22Rv1 (cell line): ENCODE measurements at regions not wholly inside any gene's neighbourhood (a gene's known extent, or its start where the extent isn't known, plus 50 kb on each side); places are given as distances from the start of the nearest gene placed in this dataset.

Experiments
- ZFX ChIP-seq: fragments of 450-650 bp; IDR thresholded peaks from 2 replicates; pipeline ENCODE4 v1.6.1; 2017; ENCODE audit warnings: antibody characterized with exemption, borderline replicate concordance
- TF ChIP-seq, protein P1 (sequence below): fragments of 450-650 bp; IDR thresholded peaks from 2 replicates; pipeline ENCODE4 v1.5.1; 2017; ENCODE audit warnings: mild to moderate bottlenecking

DNA sequence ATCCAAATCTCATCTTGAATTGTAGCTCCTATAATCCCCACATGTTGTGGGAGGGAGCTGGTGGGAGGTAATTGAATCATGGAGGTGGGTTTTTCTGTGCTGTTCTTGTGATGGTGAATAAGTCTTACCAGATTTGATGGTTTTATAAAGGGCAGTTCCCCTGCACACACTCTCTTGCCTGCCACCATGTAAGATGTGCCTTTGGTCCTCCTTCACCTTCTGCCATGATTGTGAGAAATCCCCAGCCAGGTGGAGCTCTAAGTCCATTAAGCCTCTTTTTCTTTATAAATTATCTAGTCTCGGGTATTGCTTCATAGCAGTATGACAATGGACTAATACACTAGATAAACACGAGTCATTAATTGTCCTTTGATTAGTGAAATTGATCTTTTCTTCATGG is 214.5 kb upstream of the CFAP20DC start:
- TF ChIP-seq, protein P1, sequence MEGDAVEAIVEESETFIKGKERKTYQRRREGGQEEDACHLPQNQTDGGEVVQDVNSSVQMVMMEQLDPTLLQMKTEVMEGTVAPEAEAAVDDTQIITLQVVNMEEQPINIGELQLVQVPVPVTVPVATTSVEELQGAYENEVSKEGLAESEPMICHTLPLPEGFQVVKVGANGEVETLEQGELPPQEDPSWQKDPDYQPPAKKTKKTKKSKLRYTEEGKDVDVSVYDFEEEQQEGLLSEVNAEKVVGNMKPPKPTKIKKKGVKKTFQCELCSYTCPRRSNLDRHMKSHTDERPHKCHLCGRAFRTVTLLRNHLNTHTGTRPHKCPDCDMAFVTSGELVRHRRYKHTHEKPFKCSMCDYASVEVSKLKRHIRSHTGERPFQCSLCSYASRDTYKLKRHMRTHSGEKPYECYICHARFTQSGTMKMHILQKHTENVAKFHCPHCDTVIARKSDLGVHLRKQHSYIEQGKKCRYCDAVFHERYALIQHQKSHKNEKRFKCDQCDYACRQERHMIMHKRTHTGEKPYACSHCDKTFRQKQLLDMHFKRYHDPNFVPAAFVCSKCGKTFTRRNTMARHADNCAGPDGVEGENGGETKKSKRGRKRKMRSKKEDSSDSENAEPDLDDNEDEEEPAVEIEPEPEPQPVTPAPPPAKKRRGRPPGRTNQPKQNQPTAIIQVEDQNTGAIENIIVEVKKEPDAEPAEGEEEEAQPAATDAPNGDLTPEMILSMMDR = no peak
- TF ChIP-seq ZFX = no peak
